KOPT-K1 (cell line): ENCODE measurements at regions not wholly inside any gene's neighbourhood (a gene's known extent, or its start where the extent isn't known, plus 50 kb on each side); places are given as distances from the start of the nearest gene placed in this dataset.

Experiments used
- H3K27ac ChIP-seq: fragments of 200-600 bp; sonication (generic); 2 replicates; pipeline ENCODE4 v1.5.1; 2016; ENCODE audit warnings: antibody characterized with exemption, mild to moderate bottlenecking, low read depth, low read length; ENCODE audit not compliant: poor library complexity, severe bottlenecking
- H3K36me3 ChIP-seq: fragments of 200-600 bp; sonication (generic); 2 replicates; pipeline ENCODE4 v1.5.1; 2017; ENCODE audit warnings: antibody characterized with exemption, mild to moderate bottlenecking, low read length, moderate library complexity; ENCODE audit not compliant: insufficient read depth
- H3K9me3 ChIP-seq: fragments of 200-600 bp; sonication (generic); 2 replicates; pipeline ENCODE4 v1.5.1; 2017; ENCODE audit warnings: antibody characterized with exemption, low read length, mild to moderate bottlenecking; ENCODE audit not compliant: insufficient read depth, poor library complexity, severe bottlenecking

DNA sequence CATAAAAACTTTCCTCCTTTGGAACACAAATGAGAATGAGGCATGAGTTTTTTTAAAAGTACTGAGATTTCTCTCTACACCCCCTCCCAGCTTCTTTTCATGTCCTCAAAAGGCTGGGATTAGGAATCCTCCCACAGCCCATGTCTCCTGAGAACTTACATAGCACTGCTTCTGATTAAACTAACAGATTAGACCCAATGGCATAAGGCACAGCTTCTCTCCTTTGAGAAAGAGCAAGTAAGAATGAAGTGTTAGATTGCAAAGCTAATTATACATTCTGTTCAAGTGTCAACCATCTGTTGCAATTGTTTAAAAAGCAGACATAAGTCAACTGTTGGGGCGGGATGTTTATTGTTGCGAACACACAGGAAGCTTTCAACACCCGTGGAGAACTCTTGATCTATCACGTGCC lies 715.1 kb downstream of the CDH11 start:
- Histone ChIP-seq H3K9me3 (no peaks in the 10 kb centered on the region), H3K27ac (no peak overlapping the region), H3K36me3 (no peaks in the 10 kb centered on the region)

DNA sequence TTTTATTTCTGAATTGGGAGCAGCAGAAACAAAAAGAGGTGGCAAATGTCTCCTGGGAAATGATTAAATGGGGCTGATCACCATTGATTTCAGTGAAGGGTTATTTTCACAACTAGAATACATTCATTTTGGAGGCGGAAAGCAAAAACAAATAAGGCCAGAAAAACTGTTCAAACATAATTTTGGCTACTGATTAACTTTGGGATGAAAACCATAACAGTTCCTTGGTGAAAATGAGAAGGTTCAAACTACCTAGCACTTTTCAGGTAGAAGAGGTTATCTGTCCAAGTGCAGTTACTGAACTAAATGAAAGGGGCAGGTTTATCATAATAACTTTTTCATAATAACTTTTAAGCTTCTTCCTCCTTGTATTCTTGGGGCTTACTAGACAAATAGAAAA lies 718.5 kb downstream of the CDH11 start:
- Histone ChIP-seq H3K36me3 (no peaks in the 10 kb centered on the region), H3K9me3 (no peaks in the 10 kb centered on the region), H3K27ac (no peak overlapping the region)

DNA sequence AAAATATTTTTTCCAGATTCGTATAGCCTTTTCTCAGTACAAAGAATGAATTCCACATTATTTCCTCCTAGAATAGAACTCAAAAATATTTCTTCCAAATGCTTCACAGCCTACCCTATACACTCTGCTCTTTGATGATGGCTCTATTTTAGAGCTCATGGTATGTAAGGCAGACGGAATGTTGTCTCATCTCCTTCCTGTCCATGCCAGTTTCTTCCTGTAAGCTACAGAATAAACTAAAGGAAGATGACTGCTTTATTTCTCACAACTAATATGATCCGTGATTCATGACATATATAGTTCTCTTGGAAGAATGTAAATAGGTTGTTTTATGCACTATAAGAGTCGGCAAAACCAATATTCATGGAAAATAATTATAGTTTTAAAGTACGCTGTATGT lies 723.1 kb downstream of the CDH11 start:
- no peaks in the 10 kb centered on the region for H3K36me3 ChIP-seq
- no peak overlapping the region for H3K27ac ChIP-seq
- no peaks in the 10 kb centered on the region for H3K9me3 ChIP-seq

DNA sequence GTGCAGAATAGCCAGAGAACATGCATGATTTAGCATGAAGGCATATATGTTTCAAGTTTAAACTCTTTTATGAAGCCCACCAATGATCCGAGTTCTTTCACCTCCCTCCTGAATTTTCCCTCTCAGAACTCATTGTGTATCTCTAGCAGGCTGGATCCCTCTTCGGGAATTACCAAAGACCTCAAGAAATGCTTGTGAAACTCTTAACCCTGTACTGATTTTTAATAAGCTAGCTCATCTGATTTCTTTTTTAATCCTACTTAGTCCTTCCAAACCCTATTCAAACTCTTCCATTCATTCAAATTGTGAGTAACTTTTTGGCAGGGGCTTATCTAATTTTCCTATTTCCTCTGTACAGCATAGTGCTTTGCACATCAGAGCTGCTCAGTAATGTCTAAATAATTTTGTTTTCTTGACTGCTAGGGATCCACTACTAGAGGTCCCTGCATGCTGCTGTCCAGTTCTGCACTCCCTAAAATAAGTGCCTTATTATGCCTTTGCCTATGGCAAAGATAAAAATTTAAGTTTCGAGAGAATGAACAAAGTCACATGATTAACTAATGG lies 723.8 kb downstream of the CDH11 start:
- H3K9me3 ChIP-seq, result no peaks in the 10 kb centered on the region
- no peaks in the 10 kb centered on the region for H3K36me3 ChIP-seq
- no peak overlapping the region for H3K27ac ChIP-seq

DNA sequence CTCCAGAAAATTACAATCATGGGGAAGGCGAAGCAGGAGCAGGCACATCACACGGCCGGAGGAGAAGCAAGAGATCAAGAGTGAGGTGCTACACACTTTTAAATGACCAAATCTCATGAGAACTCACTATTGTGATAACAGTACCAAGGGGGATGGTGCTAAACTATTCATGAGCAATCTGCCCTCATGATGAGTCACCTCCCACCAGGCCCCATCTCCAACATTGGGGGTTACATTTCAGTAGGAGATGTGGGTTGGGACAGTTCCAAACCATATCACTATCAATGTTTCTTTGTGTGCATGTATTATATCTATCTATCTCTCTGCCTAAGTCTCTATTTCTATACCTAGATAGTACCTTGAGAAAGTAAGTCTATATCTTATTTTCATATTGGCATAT lies 724.8 kb downstream of the CDH11 start:
- Histone ChIP-seq H3K36me3 (no peaks in the 10 kb centered on the region), H3K27ac (no peak overlapping the region), H3K9me3 (no peaks in the 10 kb centered on the region)

DNA sequence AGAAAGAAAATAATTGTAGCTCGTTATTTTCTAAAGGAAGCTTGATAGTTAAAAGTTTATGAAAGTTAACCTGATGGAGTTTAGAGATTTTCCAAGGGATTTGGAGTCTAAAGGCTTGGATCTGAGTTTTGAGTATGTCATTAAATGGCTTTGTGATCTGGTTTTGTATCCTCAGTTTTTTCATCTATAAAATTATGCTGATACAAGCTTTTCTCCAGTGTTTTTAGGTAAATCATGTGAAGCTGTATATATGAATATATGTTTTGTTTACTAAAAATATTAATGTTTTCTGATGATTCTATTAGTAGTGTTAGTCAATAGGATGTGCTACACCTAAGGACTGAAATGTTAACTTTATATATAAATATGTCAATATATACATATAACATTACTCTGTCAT lies 727.8 kb downstream of the CDH11 start:
- Histone ChIP-seq H3K27ac (no peak overlapping the region), H3K36me3 (no peaks in the 10 kb centered on the region), H3K9me3 (no peaks in the 10 kb centered on the region)

DNA sequence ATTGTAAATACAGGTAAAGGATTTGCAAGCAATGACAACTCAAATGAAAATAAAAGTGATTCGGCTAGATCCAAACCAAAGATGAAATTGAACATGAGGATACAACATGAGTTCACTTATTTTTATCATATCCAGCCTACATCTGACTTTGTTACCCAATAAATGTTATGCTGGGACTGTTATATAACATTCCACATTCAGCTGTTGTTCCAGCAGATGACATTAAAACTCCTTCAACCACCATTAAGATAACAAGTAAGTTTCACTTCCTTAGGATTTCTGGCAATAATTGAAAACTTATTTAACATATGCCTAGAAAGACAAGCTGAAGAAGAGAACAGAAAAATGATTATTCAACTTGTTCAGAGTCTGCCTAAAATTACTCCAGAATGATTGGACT lies 729.4 kb downstream of the CDH11 start:
- H3K27ac ChIP-seq, result no peak overlapping the region

DNA sequence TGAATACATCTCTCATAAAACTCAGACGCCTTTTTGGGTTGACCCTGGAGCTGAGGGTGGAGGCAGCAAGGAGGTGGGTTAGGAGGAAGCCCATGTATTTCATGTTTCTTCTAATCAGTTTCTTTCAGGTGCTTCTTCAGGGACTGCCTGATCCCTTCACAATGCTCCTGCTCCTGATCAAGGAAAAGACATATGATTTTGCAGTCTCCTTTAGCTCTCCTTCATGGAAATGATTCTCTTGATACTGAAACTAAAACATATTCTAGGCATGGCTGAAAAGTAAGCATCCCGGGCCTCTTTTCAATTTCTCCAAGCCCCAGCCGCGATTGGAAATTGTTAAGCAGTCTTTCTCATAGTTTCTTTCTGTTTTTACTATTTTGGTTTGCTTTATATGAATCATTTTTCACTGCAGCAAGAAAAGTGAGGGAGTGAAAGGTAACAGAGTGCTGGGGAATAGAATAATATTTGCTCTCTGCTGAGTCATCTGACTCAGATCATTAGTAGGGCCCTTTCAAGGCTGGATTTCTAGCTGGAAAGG lies 730.7 kb downstream of the CDH11 start:
- Histone ChIP-seq H3K9me3 (no peaks in the 10 kb centered on the region), H3K36me3 (no peaks in the 10 kb centered on the region), H3K27ac (no peak overlapping the region)

More for the DNA sequence above, 729.4 kb downstream of the CDH11 start:
- Histone ChIP-seq H3K9me3 (no peaks in the 10 kb centered on the region), H3K36me3 (no peaks in the 10 kb centered on the region)

DNA sequence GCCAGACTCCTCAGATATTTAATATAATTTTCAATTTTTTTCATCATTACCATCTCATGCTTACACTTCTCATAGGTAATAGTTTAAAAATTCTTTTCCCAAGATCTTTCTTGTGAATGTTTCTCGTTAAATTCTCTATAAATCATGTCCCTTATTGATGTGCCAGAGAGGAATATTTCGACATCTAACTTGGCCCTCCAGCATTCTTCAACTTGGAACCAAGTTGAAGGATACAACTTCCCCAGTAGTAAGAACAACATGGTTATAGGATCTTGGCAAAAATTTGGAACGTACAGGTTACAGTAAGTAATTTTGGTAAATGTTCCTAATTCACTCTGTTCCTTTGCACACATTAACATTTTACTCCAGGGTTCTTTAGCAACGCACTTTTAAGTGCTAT lies 731.8 kb downstream of the CDH11 start:
- no peaks in the 10 kb centered on the region for H3K36me3 ChIP-seq
- H3K9me3 ChIP-seq, result no peaks in the 10 kb centered on the region
- no peak overlapping the region for H3K27ac ChIP-seq

DNA sequence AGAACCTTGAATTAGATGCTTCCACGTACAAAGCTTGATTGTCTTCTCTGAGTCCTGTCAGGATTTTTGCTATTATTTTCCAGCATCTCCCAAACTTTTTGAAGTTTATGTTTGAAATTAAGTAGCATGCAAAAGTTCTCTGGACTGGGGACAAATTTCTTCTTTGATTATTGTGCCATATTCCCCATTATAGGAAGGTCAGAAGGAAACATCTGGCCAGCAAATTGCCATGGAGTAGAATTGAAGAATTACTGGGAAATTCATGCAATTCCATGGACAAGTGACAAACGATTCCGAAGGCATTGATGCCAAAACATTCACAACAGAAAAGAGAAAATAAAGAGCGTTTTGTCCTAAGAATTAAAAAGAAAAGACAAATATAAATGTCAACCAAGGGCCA lies 737.2 kb downstream of the CDH11 start:
- no peaks in the 10 kb centered on the region for H3K36me3 ChIP-seq
- H3K9me3 ChIP-seq, result peaks cover 14% of the 10 kb centered on the region
- H3K27ac ChIP-seq, result no peak overlapping the region

DNA sequence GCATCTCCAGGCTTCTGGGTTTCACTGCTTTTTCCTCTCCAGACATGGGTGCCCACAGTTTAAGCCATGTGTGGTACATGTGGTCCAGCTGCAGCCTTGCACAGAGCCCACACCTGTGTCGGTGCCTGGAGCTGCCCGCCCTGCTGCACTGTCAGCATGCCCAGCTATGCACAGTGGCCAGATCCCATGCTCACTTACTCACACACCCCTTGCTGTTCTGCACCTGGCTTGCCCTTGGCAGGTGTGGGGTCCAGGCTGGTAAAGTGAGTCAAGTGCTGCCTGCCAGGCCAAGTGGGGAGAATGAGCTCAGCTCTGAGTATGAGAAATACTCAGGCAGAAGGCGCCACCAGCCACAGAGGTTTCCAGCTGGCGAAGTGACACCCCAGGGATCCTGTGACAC lies 739.9 kb downstream of the CDH11 start:
- Histone ChIP-seq H3K36me3 (no peaks in the 10 kb centered on the region), H3K27ac (no peak overlapping the region), H3K9me3 (peaks cover 14% of the 10 kb centered on the region)

DNA sequence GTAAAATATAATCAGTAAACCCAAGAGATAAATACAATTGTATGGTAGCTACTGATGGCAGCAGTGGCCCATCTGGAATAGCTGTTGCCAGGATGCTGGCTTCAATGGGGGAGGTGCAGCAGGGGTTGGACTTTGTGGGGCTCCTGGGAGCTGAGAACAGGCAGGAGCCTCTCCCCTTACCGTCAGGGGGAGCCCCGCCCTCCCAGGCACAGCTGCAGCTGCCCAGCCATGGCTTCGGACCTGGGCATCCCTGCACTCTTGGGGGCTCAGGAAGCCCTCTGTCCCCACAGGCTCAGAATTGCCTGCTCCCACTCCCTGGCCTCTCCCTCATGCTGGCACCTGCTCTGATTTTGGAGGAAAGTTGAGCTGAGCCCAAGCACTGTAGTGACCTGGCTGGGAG lies 741.1 kb downstream of the CDH11 start:
- Histone ChIP-seq H3K36me3 (no peaks in the 10 kb centered on the region), H3K27ac (no peak overlapping the region)

DNA sequence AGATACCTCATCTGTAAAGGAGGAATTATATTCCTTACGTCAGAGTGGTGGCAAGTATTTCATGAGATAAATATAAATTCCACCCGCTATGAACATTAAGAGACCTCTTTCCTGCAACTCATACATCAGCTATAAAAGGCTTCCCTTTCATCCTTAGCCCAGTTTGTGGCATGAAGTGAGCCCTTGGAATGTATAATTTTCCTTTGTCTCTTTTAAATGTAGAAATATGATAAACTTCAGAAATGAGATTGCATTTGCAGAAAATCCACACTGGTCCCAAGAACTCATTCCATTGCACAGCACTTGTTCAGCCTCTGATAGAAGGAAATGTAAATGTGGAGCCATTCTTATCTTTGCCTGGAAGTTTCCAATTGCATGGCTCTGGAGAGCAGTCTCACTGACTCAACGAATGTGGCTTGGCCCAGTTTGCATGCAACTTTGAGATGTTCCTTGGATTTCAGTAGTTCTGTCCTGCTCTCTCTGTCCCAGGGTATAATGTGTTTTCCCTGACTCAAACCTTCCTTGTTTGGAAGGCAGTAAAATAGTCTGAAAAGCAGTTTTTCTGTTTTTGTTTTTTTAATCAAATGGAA lies 746.4 kb downstream of the CDH11 start:
- Histone ChIP-seq H3K9me3 (no peaks in the 10 kb centered on the region), H3K27ac (no peak overlapping the region)

More for the DNA sequence above, 741.1 kb downstream of the CDH11 start:
- peaks cover 14% of the 10 kb centered on the region for H3K9me3 ChIP-seq

DNA sequence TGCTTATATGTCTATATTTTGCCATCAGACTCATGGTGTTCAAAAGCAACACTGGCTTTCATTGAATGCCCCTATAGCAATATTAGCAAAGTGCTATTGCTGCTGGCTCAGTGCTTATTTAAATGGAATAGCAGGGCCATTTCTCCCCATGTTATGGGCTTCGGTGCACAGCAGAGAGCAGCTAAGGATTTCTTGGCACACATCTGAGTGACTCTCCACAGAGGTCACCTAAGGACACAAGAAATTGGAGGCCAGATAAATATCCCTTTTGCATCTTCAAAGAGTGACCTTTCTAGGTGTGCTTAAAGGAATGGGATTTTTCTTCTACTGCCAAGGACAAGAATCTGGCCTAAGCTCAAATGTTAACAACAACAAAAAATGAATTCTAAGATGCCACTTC lies 751.8 kb downstream of the CDH11 start:
- Histone ChIP-seq H3K27ac (no peak overlapping the region), H3K36me3 (no peaks in the 10 kb centered on the region)

More for the DNA sequence above, 746.4 kb downstream of the CDH11 start:
- no peaks in the 10 kb centered on the region for H3K36me3 ChIP-seq

DNA sequence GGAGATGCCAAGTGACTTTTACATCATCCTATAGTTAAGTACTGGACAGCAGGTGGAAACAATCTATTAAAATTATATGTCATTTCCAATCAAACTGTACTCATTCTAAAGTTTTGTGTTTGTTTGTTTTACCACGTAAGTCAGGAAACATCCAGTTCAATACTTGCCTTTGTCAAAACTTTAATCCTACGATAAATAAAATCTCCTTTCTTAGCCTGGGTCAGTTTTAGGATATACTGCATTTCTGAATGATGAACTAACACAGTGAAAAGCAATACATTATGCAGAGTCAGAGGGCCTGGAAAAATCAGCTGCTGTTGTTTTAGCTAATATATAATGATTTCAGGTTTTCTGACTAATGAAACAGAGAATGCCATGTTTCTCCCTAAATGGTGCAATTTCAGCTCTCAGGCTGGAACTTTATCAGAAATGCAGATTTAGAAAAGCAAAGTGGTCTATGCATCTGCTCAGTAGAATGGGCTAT lies 756.4 kb downstream of the CDH11 start:
- H3K9me3 ChIP-seq, result no peaks in the 10 kb centered on the region
- no peak overlapping the region for H3K27ac ChIP-seq
- no peaks in the 10 kb centered on the region for H3K36me3 ChIP-seq

More for the DNA sequence above, 751.8 kb downstream of the CDH11 start:
- H3K9me3 ChIP-seq, result no peaks in the 10 kb centered on the region

DNA sequence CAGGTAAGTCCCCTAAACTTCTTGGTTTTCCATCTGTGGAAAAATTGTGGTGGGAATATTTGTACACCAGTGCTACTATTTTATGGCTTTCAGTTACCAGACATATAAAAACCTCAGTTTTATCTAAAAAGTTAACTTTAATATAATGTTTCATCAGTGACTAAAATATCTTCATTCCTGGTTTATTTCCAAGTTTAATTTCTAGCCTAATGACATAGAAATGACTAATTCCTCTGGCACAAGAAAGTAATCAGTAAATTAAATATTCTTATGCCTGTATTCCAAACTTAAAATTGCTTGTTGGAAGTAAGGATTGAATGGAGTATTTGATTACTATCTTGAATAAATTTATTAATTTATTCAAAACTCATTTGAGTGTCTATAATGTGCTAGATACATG lies 757.0 kb downstream of the CDH11 start:
- Histone ChIP-seq H3K27ac (no peak overlapping the region), H3K36me3 (no peaks in the 10 kb centered on the region), H3K9me3 (no peaks in the 10 kb centered on the region)
